Activated CD4-positive, alpha-beta T cell treated with anti-CD3 and anti-CD28 coated beads, Interleukin-10, Interleukin-2, amounts not matched to agents 100 ng/mL and 50 ng/mL, durations not matched to agents 16 hours and 8 hours (primary cell): ENCODE measurements at regions not wholly inside any gene's neighbourhood (a gene's known extent, or its start where the extent isn't known, plus 50 kb on each side); places are given as distances from the start of the nearest gene placed in this dataset.

Experiments
- DNase-seq: peaks from one replicate; pipeline ENCODE4 v3.0.0-alpha.2; 2020

GRCh38 chr13:110811008-110811720 lies 97.7 kb downstream of the ING1 start:
- DNase-seq = no peak

- no peak for DNase-seq
Measured at GRCh38 chr13:110811771-110812120, 98.2 kb downstream of the ING1 start.

- no peak for DNase-seq
Measured at GRCh38 chr13:110812121-110812868, 98.8 kb downstream of the ING1 start.

GRCh38 chr13:110812869-110813645 lies 99.6 kb downstream of the ING1 start:
- no peak for DNase-seq

GRCh38 chr13:110813646-110814624 lies 100.4 kb downstream of the ING1 start:
- no peak for DNase-seq

DNA sequence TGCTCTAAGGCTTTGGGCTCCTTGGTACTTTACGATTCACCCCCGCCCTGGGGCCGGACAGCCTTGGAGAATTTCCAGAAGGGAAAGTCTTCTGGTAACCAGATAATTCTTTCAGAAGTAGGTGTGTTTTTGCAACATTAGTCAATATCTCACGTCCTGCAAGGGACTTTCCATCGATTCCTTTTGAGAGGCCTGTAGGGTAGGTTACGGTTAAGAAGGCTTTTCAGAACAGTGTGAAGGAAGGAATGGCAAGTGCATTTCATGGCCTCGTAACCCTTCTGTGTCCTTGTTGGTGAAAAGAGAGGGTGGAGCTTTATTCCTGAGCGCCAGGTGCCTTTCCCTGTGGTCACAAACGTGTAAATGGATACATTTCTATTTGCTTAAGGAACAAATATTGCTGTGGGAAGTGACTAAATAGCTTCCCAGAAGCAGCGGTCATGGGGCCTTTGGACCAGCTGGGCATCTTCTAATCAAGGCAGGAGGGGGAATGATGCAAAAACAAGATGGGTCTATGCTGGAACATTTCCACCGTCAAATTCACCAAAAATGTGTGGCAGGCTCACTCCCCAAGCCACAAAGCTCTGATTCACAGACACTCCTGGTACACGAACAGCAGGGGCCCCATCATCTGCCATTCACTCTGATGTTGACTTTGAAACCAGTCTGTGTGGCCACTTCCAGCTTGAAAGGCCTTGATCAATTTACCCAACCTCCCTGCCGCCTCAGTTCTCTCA lies 99.2 kb downstream of the ANKRD10 start:
- no peak for DNase-seq

GRCh38 chr13:110816500-110816899 lies 98.4 kb downstream of the ANKRD10 start:
- no peak for DNase-seq

- no peak for DNase-seq
Measured at GRCh38 chr13:110817143-110817542, 97.7 kb downstream of the ANKRD10 start.

- DNase-seq = no peak
Measured at GRCh38 chr13:110818747-110819146, 96.1 kb downstream of the ANKRD10 start.

- DNase-seq = peak; percentile 86
Measured at GRCh38 chr13:110819203-110820014, 95.5 kb downstream of the ANKRD10 start.

DNA sequence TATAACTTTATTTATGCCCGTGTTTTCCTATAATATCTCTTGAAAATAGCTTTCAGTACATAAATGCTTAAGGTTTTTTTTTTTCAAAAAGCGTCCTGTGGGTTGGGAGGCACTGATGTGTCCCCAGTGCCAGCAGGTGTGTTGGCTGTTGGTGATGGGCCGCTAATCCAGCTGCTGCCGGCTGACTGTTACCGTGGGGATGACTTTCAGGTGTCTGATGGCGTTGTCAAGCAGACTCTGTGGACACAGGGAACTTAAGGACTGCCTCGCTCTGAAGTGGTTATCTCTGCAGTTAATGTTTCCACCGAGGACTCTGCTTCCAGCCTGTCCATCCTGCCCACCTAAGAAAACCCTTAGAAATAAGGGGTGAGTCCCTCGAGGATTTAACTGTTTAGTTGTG lies 94.5 kb downstream of the ANKRD10 start:
- DNase-seq = no peak

GRCh38 chr13:110821837-110822668 lies 92.8 kb downstream of the ANKRD10 start:
- peak; percentile 23 for DNase-seq

- no peak for DNase-seq
Measured at GRCh38 chr13:110822669-110822945, 92.3 kb downstream of the ANKRD10 start.

DNA sequence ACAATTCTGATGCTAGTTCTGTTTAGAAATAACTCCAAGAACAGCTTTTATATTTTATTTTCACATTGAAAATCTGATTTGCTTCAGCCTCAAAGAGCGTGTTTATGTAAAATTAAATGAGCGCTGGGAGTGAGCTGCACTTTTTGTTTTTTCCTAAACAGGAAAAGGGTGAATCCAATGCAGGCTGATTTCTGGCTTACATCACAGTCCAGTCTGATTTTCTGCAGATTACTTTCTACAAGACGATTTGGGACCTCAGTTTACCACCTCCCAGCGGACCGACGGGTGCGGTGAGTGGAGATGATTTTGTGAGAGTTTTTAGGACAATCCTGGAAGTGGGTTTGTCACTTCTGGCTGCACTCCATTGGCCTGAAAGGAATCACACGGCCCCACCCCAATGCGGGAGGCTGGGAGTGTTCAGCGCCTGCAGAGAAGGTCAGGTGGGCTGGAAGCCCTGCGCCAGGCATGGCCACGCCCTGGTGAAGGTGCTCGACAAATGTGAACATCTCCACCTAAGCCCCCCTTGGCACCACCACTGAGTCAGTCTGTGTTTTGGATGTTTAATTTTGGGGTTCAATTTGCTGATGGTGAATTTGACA lies 90.1 kb downstream of the ANKRD10 start:
- DNase-seq = no peak

- no peak for DNase-seq
Measured at GRCh38 chr13:110825516-110825915, 89.4 kb downstream of the ANKRD10 start.

GRCh38 chr13:110826101-110826500 lies 88.8 kb downstream of the ANKRD10 start:
- DNase-seq = no peak

DNA sequence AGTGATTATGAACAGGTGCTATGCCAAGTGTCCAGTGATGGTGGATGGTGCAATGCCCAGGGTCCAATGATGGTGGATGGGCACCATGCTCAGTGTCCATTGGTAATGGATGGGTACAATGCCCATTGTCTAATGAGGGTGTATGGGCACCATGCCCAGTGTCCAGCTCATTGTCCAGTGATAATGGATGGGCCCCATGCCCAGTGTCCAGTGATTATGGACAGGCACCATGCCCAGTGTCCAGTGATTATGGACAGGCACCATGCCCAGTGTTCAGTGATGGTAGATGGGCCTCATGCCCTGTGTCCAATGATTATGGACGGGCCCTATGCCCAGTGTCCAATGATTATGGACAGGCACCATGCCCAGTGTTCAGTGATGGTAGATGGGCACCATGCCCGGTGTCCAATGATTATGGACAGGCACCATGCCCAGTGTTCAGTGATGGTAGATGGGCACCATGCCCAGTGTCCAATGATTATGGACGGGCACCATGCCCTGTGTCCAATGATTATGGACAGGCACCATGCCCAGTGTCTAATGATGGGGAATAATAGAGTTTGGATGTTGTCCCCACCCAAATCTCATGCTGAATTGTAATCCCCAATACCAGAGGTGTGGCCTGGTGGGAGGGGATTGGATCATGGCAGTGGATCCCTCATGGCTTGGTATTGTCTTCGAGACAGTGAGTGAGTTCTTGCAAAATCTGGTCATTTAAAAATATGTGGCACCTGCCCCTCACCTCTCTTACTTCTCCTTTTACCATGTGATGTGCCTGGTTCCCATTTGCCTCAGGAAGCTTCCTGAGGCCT lies 87.8 kb downstream of the ANKRD10 start:
- DNase-seq = no peak
